GM21447 (cell line): ENCODE measurements at regions not wholly inside any gene's neighbourhood (a gene's known extent, or its start where the extent isn't known, plus 50 kb on each side); places are given as distances from the start of the nearest gene placed in this dataset.

Experiments
- ATAC-seq: cut with Tn5 transposase; IDR thresholded peaks from one replicate; pipeline ENCODE4 v1.9.1; 2021; ENCODE audit not compliant: unreplicated experiment

GRCh38 chr7:46900312-46901263 lies 681.3 kb downstream of the TNS3 start:
- ATAC-seq = no peak

DNA sequence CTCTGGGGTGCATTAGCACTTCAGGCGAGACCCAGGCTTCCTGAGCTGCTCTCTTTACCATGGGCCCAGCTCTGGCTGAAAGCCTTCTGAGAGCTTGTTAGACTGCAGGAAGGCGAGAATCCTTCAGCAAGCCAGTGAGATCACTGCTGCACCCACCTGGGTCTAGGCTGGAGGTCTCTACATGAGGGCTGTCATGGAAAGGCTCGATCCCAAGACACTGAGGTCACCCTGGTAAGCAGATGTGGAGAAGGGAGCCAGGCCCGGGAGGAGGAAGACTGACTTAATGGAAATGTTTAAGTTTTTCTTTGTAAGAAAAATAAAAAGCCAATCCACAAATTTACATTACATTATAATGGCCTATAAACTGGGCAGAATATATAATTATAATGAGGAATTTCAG lies 684.5 kb downstream of the TNS3 start:
- no peak for ATAC-seq

- ATAC-seq = no peak
Measured at GRCh38 chr7:46886669-46887374, 695.1 kb downstream of the TNS3 start.

GRCh38 chr7:46885167-46885566 lies 696.7 kb downstream of the TNS3 start:
- ATAC-seq = no peak

GRCh38 chr7:46881507-46882127 lies 700.3 kb downstream of the TNS3 start:
- ATAC-seq = no peak

DNA sequence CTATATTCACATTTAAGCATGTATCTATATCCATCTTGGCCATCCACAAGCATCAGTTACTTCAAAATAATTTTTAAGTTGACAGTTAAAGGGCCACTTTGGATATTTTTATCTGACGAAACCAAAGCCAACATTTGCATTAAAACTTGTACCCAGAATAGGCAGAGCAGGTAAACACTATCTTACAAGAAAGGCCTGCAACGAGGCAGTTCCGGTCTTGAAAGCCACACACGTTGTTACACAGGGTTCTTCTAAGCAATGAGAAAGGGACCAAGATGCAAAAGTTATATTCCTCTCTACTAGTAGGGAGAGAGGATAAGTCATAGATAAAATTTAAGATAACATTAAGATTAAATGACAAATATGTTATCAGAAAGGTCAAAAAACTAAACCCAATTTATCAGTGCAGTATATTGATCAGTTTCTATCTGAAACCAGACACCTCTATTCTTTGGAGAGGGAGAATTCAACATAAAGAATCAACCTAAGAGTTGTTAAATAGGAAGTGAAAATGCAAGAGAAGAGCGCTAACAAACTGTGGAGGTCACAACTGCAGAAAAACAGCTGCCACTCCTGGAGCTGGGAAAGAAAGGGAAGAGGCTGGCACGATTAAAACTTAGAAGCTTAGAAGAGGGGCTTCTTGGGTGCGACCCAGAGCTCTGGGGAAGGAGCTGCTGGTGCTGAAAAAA lies 701.3 kb downstream of the TNS3 start:
- ATAC-seq = no peak

GRCh38 chr7:46879783-46880182 lies 702.1 kb downstream of the TNS3 start:
- ATAC-seq = no peak

GRCh38 chr7:46871516-46871915 lies 710.4 kb downstream of the TNS3 start:
- ATAC-seq = no peak

- no peak for ATAC-seq
Measured at GRCh38 chr7:46864716-46865115, 717.2 kb downstream of the TNS3 start.

- ATAC-seq = no peak
Measured at GRCh38 chr7:46859963-46860475, 721.9 kb downstream of the TNS3 start.

GRCh38 chr7:46855851-46856250 lies 726.1 kb downstream of the TNS3 start:
- no peak for ATAC-seq

DNA sequence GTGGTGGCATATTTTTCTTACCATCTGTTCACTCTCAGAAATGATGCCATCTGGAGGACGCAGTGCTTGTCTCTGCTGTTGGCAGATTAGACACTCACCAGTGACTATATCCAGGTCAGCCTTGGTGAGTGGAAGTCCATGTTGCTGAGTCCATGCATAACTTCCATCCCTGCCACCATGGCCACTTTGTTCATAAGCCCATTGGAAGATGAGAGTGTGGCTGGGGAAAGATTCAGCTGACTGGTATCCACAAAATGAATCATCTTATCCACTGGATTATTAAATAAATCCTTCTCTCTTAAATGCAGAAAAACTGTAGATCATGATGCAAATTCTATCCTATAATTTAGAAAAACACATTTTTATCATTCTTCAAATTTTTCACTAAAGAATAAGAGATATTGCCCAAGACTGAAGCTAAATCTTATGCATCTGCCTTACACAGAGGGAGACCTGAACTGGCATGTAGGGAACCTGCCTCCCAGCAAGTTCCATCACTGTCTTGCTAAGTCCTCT lies 726.9 kb downstream of the TNS3 start:
- no peak for ATAC-seq

GRCh38 chr7:46853451-46853850 lies 728.5 kb downstream of the TNS3 start:
- ATAC-seq = no peak

DNA sequence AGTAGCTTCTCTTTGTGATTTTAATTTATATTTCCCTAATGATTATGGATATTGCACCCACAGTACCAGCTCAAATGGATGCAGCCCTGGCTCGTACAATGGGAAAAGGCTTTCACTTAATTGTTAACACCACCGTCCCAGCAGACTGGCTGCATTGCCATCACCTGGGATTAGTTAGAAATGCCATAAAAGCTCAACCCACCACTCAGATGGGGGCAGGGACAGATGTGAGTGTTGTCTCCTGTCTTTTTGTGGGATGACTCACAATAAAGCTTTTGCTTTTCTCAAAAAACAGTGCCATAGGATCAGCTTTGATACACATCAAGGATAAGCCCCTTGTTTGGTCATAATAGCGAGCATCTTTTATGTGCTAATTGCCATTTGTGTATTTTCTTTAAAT lies 729.1 kb downstream of the TNS3 start:
- ATAC-seq = no peak

GRCh38 chr7:46850563-46851330 lies 731.2 kb downstream of the TNS3 start:
- ATAC-seq = no peak

- ATAC-seq = no peak
Measured at GRCh38 chr7:46848944-46849343, 733.0 kb downstream of the TNS3 start.

DNA sequence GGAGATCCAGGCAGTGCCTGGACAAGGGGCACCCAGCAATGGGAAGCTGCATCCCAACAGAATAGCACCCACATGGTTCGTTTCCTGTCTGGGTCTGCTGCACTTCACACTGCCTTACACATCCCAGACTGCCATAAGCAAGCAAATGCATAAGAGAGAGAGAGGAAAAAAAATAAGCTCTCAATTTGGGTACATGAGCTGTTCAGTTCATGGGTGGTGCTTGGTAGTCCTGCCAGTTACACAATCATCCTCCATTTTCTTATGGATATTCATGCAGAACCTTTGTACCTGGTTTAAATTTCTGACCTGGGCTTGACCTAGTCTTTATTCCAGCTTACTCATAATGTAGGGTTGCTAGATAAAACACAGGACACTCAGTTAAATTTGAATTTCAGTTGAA lies 733.6 kb downstream of the TNS3 start:
- no peak for ATAC-seq

- no peak for ATAC-seq
Measured at GRCh38 chr7:46847126-46847525, 734.8 kb downstream of the TNS3 start.

DNA sequence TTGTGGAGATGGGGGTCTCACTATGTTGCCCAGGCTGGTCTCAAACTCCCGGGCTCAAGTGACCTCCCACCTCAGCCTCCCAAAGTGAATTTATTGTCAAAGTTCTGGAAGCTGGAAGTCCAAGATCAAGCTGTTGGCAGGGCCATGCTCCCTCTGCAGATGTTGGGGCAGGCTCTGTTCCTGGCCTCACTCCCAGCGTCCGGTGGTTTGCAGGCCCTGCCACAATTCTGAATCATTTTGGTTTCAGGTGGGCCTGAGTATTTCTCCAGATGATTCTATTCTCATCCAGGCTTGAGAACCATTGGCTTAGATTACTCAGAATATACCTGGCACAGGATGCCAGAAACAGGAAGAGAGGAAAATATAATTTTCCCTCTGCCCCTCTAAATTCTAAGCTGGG lies 737.4 kb downstream of the TNS3 start:
- ATAC-seq = no peak

DNA sequence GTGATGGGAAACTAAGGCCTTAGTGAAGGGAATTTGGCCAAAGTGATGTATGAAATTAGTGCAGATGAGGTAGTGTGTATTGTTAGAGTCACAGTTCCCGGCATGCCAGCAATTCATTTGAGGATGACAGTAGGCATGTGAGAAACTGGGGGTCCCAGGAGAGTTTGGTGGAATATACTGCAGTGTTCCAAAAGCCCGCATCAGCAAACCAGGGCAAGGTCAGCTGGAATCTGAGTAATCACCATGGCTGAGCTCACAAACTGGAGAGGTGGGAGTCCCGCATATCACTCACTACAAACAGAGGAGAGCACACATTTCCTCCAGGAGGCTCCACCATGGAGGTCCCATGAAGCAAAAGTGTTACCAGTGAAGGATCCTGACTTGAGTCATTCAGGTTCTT lies 740.7 kb downstream of the TNS3 start:
- ATAC-seq = no peak
